ENCODE measurements at regions not wholly inside any gene's neighbourhood (a gene's known extent, or its start where the extent isn't known, plus 50 kb on each side); places are given as distances from the start of the nearest gene placed in this dataset.

DNA sequence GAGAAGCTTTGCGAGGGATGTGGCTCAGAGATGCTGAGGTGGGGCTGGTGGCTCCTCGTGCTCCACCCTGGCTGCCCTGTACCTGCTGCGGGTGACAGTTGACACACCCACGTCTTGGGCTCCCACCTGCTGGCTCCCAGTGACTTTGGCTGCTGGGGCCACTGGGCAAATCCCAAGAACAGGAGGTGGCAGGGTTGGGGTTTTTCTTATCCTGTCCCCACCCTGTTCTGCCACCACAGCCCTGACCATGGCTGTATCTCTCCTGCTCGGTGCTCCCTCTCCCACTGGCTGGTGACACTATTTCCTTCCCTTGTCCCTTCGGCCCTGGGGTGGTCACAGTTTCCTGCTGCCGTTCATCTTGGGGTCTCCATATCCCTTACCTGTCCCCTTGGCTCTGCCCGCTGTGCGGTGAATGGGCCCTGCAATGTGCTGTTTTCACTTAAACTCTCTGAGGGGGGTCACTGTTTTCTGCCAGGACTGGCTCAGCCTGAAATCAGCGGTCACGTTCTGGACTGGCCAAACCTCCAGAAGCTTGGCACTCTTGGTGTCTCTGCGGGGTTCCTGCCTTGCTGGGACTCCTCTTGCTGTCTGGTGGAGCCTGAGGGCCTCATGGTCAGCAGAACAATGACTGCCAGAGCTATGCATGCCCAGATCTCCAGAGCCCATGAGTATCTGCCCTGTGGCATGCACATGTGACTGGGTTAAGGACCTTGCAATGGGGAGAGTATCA is 144.2 kb downstream of the IRF8 start:
- Histone ChIP-seq H3K79me2 (ENCODE audit: insufficient read depth, low read length) (no peaks in the 10 kb centered on the region), H3K27me3 (ENCODE audit: insufficient read depth, low read length) (peaks cover 32% of the 10 kb centered on the region), H3K36me3 (ENCODE audit: control insufficient read depth in 1 of 2, insufficient read depth in 2 of 2, low read length in 2 of 2) (no peaks in the 10 kb centered on the region), H3K4me2 (ENCODE audit: low read length) (no peak overlapping the region), H3K4me1 (ENCODE audit: control insufficient read depth in 1 of 2, insufficient read depth in 2 of 2, low read length in 2 of 2) (peaks cover 0 to 3% of the 10 kb centered on the region in 2 experiments; a peak in 1 of 4 replicates), H2AFZ (ENCODE audit: low read depth, low read length, poor library complexity, severe bottlenecking) (no peak overlapping the region), H3K9ac (ENCODE audit: low read length) (no peak overlapping the region), H4K20me1 (ENCODE audit: insufficient read depth) (no peaks in the 10 kb centered on the region), H3K4me3 (replicated peaks in 1 of 2; ENCODE audit: low read depth in 1 of 2, low read length in 2 of 2) (no peak overlapping the region), H3K9me2 (ENCODE audit: insufficient read depth) (no peaks in the 10 kb centered on the region), H3K27ac (ENCODE audit: low read depth, low read length) (no peak overlapping the region), H3K9me3 (ENCODE audit: control insufficient read depth in 1 of 2, insufficient read depth in 1 of 2, low read depth in 1 of 2, low read length in 2 of 2) (no peaks in the 10 kb centered on the region)
- ChIA-PET POLR2A (no interaction called here), RAD21 (ENCODE audit: low non-redundant PET in 1 of 2, low total read pairs in 2 of 2, uncharacterized antibody in 2 of 2, unreplicated experiment in 2 of 2) (interaction anchor here (1.0 to 1.9 kb wide), 2 partner anchors 475 kb away, joined by 3 to 9 read pairs; no protein-coding TSS in a partner anchor), CTCF (interaction anchor here (1.2 to 2.0 kb wide), 2 partner anchors 12 to 224 kb away, joined by 5 to 6 read pairs; no protein-coding TSS in a partner anchor)
- ATAC-seq: no peak
- no peak for DNase-seq (ENCODE audit: low read depth, low spot score)
- no peak for TF ChIP-seq EGR1 (IDR thresholded peaks at IDR 0.05; ENCODE audit: low read depth)
- TF ChIP-seq POLR2AphosphoS5 (IDR thresholded peaks at IDR 0.05; ENCODE audit: low read depth, low read length): no peak
- TF ChIP-seq SP1 (IDR thresholded peaks at IDR 0.05; ENCODE audit: low read depth): no peak
- no peak for TF ChIP-seq TCF7L2 (IDR thresholded peaks at IDR 0.05; ENCODE audit: borderline replicate concordance, extremely low read depth, insufficient read depth, insufficient read length)
- TF ChIP-seq CTCF (IDR thresholded peaks at IDR 0.05 in 2 of 3, conservative IDR thresholded peaks at IDR 0.05 in 1 of 3; ENCODE audit: borderline replicate concordance in 1 of 3, insufficient read depth in 1 of 3, low read depth in 2 of 3, low read length in 2 of 3): no peak
- TF ChIP-seq, protein P1, sequence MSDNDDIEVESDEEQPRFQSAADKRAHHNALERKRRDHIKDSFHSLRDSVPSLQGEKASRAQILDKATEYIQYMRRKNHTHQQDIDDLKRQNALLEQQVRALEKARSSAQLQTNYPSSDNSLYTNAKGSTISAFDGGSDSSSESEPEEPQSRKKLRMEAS (IDR thresholded peaks at IDR 0.05): no peak
- no peak for TF ChIP-seq POLR2A (IDR thresholded peaks at IDR 0.05; ENCODE audit: borderline replicate concordance, extremely low read depth, insufficient read depth, insufficient read length)
- TF ChIP-seq CBX3 (IDR thresholded peaks at IDR 0.05; ENCODE audit: low read depth): no peak
- intact Hi-C loops (cut with micrococcal nuclease): no loop called here
- no TSS peak for BruUV-seq (replicated peaks)
